Gastrocnemius medialis (tissue), 4 donors: ENCODE measurements at regions not wholly inside any gene's neighbourhood (a gene's known extent, or its start where the extent isn't known, plus 50 kb on each side); places are given as distances from the start of the nearest gene placed in this dataset.

Experiments
- CTCF ChIP-seq, 5 experiments: fragments of 450-650 bp in 3 of 5; fragments of 200-600 bp in 2 of 5; sonication (generic) in 2 of 5; IDR thresholded peaks in 4 of 5; conservative IDR thresholded peaks in 1 of 5; 1 replicate in 4 of 5; 2 replicates in 1 of 5; pipeline ENCODE4 v1.5.1; 2016 to 2019; ENCODE audit warnings: antibody characterized with exemption in 5 of 5, mild to moderate bottlenecking in 3 of 5, moderate library complexity in 3 of 5
- POLR2A ChIP-seq, 2 donors: fragments of 450-650 bp; IDR thresholded peaks; one replicate each; pipeline ENCODE4 v1.6.1; 2017; ENCODE audit warnings: antibody characterized with exemption in 2 of 2, mild to moderate bottlenecking in 2 of 2, moderate library complexity in 2 of 2

DNA sequence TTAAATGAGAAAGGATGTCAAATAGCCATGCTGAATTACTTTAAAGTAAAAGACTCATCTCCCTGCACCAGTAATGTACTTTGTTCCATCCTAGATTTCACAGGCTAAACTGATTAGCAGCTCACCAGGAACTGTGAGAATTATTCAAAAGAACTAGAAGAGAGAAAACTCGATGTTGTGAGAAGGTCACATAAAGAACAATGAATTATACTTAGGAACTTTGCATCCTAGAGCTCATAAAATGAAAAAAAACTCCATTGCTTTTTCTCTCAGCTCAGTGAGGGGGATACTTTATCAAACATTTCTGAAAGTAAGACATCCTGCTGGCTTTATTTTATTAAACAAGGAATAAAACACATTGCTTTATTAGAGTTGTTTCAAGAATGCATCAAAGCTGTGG is 278.5 kb downstream of the MRPL39 start:
- TF ChIP-seq CTCF (IDR thresholded peaks at IDR 0.05 in 4 of 5, conservative IDR thresholded peaks at IDR 0.05 in 1 of 5) (no peak), POLR2A (IDR thresholded peaks at IDR 0.05) (no peak)
